GM12875 (cell line): ENCODE measurements at regions not wholly inside any gene's neighbourhood (a gene's known extent, or its start where the extent isn't known, plus 50 kb on each side); places are given as distances from the start of the nearest gene placed in this dataset.
"Not testable (repeated sequence)": the region's sequence is repeated elsewhere in the genome, so short reads cannot be mapped to it uniquely, and the experiment has no call there.

ENCODE experiments used
- H3K4me3 ChIP-seq: one replicate; pipeline ENCODE4 v1.5.1; 2011; ENCODE audit warnings: low read depth, low read length, control low read depth
- CTCF ChIP-seq: IDR thresholded peaks from 2 replicates; pipeline ENCODE4 v1.5.1; 2011; ENCODE audit warnings: low read depth, mild to moderate bottlenecking, control low read depth, inconsistent platforms, low read length, moderate library complexity, borderline replicate concordance; ENCODE audit not compliant: insufficient read depth

- H3K4me3 ChIP-seq, result no peak overlapping the region
- TF ChIP-seq CTCF, result no peak
Measured at GRCh38 chr4:151534195-151534594, 125.2 kb downstream of the FHIP1A start.

- no peak overlapping the region for H3K4me3 ChIP-seq
- TF ChIP-seq CTCF, result no peak
Measured at GRCh38 chr4:151535366-151535765, 126.4 kb downstream of the FHIP1A start.

GRCh38 chr4:151537687-151538086, 128.7 kb downstream of the FHIP1A start:
- H3K4me3 ChIP-seq, result no peak overlapping the region
- no peak for TF ChIP-seq CTCF

DNA sequence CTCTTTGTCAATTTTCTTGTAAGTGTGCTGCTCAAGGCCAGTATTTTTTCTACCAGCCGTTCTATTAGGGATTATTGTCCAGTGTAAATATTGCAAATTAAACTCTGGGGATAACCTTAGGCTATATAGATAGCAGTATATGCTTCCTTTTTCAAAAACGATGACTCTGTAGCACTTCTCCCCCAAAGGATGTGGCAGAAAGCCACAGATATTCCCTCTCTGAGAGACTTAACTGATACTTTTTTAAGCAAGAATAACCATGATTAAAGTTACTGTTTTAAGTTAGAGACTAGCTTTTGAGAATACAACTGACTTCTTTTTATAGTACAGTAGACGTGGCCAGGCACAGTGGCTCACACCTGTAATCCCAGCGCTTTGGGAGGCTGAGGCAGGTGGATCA, 130.0 kb downstream of the FHIP1A start:
- TF ChIP-seq CTCF, result no peak

GRCh38 chr4:151540728-151541388, 131.9 kb downstream of the FHIP1A start:
- TF ChIP-seq CTCF, result no peak
- H3K4me3 ChIP-seq, result no peak overlapping the region

More for the DNA sequence above, 130.0 kb downstream of the FHIP1A start:
- no peak overlapping the region for H3K4me3 ChIP-seq

- TF ChIP-seq CTCF, result no peak
- H3K4me3 ChIP-seq, result no peak overlapping the region
Measured at GRCh38 chr4:151541389-151542071, 132.6 kb downstream of the FHIP1A start.

DNA sequence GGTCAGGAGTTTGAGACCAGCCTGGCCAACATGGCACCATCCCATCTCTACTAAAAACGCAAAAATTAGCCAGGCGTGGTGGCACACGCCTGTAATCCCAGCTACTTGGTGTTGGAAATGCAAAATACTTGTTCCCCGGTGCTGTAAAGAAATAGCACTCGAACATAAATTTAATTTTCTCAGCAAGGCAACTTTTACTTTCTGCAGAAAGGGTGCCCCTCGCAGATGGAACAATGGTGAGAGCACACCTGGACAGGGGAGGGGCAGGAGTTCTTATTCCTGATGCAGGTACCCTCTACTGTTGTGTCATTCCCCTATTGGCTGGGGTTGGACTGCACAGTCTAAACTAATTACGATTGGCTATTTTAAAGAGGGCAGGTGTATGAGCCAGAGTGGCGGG, 139.7 kb downstream of the FHIP1A start:
- no peak overlapping the region for H3K4me3 ChIP-seq

GRCh38 chr4:151549378-151549777, 140.4 kb downstream of the FHIP1A start:
- not testable (repeated sequence) for H3K4me3 ChIP-seq

More for the DNA sequence above, 139.7 kb downstream of the FHIP1A start:
- TF ChIP-seq CTCF, result no peak
